ENCODE measurements at regions not wholly inside any gene's neighbourhood (a gene's known extent, or its start where the extent isn't known, plus 50 kb on each side); places are given as distances from the start of the nearest gene placed in this dataset.

GRCh38 chr2:239457586-239458445, 57.0 kb upstream of the HDAC4 start:
- no peak overlapping the region for H3K27ac ChIP-seq (ENCODE audit: low read length)
- no peaks in the 10 kb centered on the region for H3K27me3 ChIP-seq (ENCODE audit: control insufficient read depth, insufficient read depth, low read length)
- peaks cover 2% of the 10 kb centered on the region; the same call in 1 of the 2 replicates for H3K9me3 ChIP-seq (ENCODE audit: control insufficient read depth, insufficient read depth, low read length)
- DNase-seq (ENCODE audit: low read depth, low spot score), result no peak
- H3K36me3 ChIP-seq (ENCODE audit: control insufficient read depth, insufficient read depth, low read length), result no peaks in the 10 kb centered on the region
- H3K4me3 ChIP-seq (ENCODE audit: low read length), result no peak overlapping the region
- H3K4me1 ChIP-seq (ENCODE audit: control insufficient read depth, insufficient read depth, low read length), result no peaks in the 10 kb centered on the region
- WGBS (ENCODE audit: insufficient coverage, insufficient read length), result no CpG with 5 or more reads among the region's 17 CpGs

DNA sequence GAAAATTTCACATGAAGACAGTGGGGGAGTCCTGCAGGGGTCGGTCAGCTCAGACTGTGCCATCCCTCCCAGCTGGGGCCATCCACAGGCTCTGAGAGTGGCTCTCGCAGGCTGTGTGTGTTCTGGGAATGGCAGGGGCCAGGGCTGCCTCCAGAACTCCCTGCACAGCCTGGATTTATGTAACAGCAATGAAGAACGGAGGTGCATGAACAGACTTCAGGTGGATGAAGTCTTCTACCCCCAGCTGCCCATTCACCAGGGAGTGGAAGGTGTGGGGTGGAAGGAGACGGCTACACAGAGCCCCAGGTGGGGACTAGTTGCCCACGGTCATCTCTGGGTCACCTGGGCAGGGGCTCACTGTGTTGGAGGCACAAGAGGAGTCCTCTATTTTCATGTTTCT, 56.1 kb upstream of the HDAC4 start:
- H3K27ac ChIP-seq (ENCODE audit: low read length), result no peak overlapping the region
- no peaks in the 10 kb centered on the region for H3K36me3 ChIP-seq (ENCODE audit: control insufficient read depth, insufficient read depth, low read length)
- no peaks in the 10 kb centered on the region for H3K4me1 ChIP-seq (ENCODE audit: control insufficient read depth, insufficient read depth, low read length)
- no peak overlapping the region for H3K4me3 ChIP-seq (ENCODE audit: low read length)
- peaks cover 2% of the 10 kb centered on the region; the same call in 1 of the 2 replicates for H3K9me3 ChIP-seq (ENCODE audit: control insufficient read depth, insufficient read depth, low read length)
- DNase-seq (ENCODE audit: low read depth, low spot score), result no peak
- H3K27me3 ChIP-seq (ENCODE audit: control insufficient read depth, insufficient read depth, low read length), result no peaks in the 10 kb centered on the region
- WGBS (ENCODE audit: insufficient coverage, insufficient read length), result no CpG with 5 or more reads among the region's 5 CpGs

GRCh38 chr2:239455436-239456203, 54.8 kb upstream of the HDAC4 start:
- H3K27ac ChIP-seq (ENCODE audit: low read length), result no peak overlapping the region
- no CpG with 5 or more reads among the region's 17 CpGs for WGBS (ENCODE audit: insufficient coverage, insufficient read length)
- no peaks in the 10 kb centered on the region for H3K4me1 ChIP-seq (ENCODE audit: control insufficient read depth, insufficient read depth, low read length)
- no peak for DNase-seq (ENCODE audit: low read depth, low spot score)
- H3K36me3 ChIP-seq (ENCODE audit: control insufficient read depth, insufficient read depth, low read length), result no peaks in the 10 kb centered on the region
- peaks cover 2% of the 10 kb centered on the region; the same call in 1 of the 2 replicates for H3K9me3 ChIP-seq (ENCODE audit: control insufficient read depth, insufficient read depth, low read length)
- H3K4me3 ChIP-seq (ENCODE audit: low read length), result no peak overlapping the region
- no peaks in the 10 kb centered on the region for H3K27me3 ChIP-seq (ENCODE audit: control insufficient read depth, insufficient read depth, low read length)

DNA sequence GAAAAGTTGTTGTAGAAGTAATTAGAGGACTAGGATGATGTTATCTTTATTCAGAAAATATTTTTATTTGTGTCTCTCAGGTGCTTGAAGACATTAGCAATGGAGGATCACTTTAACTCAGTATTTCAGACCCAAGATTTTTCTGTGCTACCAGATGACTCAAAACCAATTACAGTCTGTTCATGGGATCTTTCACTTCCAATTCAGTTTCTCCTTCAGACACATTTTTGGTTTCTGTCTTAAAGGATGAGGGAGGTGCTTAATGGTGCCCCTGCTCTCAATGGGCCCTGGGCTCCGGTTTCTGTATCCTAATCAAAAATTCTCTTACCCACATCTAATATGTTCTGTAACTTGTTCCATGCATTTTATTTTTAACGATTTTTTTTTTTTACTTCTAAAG, 53.7 kb upstream of the HDAC4 start:
- no peak for DNase-seq (ENCODE audit: low read depth, low spot score)
- peaks cover 2% of the 10 kb centered on the region; the same call in 1 of the 2 replicates for H3K9me3 ChIP-seq (ENCODE audit: control insufficient read depth, insufficient read depth, low read length)
- H3K36me3 ChIP-seq (ENCODE audit: control insufficient read depth, insufficient read depth, low read length), result no peaks in the 10 kb centered on the region
- 100% methylated on average over 1 of the region's 2 CpGs for WGBS (ENCODE audit: insufficient coverage, insufficient read length)
- H3K27ac ChIP-seq (ENCODE audit: low read length), result no peak overlapping the region
- H3K4me1 ChIP-seq (ENCODE audit: control insufficient read depth, insufficient read depth, low read length), result no peaks in the 10 kb centered on the region
- no peak overlapping the region for H3K4me3 ChIP-seq (ENCODE audit: low read length)
- H3K27me3 ChIP-seq (ENCODE audit: control insufficient read depth, insufficient read depth, low read length), result no peaks in the 10 kb centered on the region
